HCT116 (cell line): ENCODE measurements at regions not wholly inside any gene's neighbourhood (a gene's known extent, or its start where the extent isn't known, plus 50 kb on each side); places are given as distances from the start of the nearest gene placed in this dataset.

Experiments
- CEBPB ChIP-seq: IDR thresholded peaks from 2 replicates; pipeline ENCODE4 v1.6.1; 2012; ENCODE audit warnings: low read depth
- CTCF ChIP-seq, 3 experiments: fragments of 200-600 bp in 1 of 3; sonication (generic) in 1 of 3; IDR thresholded peaks in 2 of 3; conservative IDR thresholded peaks in 1 of 3; 2 replicates each; pipeline ENCODE4 v1.5.1; 2012 to 2017; ENCODE audit warnings: low read depth in 2 of 3, low read length in 2 of 3, antibody characterized with exemption in 1 of 3, borderline replicate concordance in 1 of 3, control low read depth in 1 of 3, mild to moderate bottlenecking in 1 of 3, mixed read lengths in 1 of 3, mixed run types in 1 of 3, moderate library complexity in 1 of 3; ENCODE audit not compliant: insufficient read depth in 1 of 3
- EZH2 ChIP-seq: fragments of 200-600 bp; sonication (generic); IDR thresholded peaks from 2 replicates; pipeline ENCODE4 v1.6.1; 2017; ENCODE audit warnings: antibody characterized with exemption, mixed run types
- EZH2phosphoT487 ChIP-seq: fragments of 200-600 bp; IDR thresholded peaks from 2 replicates; pipeline ENCODE4 v1.6.1; 2018; ENCODE audit warnings: antibody characterized with exemption, borderline replicate concordance
- JUND ChIP-seq: IDR thresholded peaks from 2 replicates; pipeline ENCODE4 v1.6.1; 2012
- MAX ChIP-seq: IDR thresholded peaks from 2 replicates; pipeline ENCODE4 v1.6.1; 2012
- ZNF274 ChIP-seq: fragments of 200-500 bp; sonication (Bioruptor generic); IDR thresholded peaks from 2 replicates; pipeline ENCODE4 v1.6.1; 2014; ENCODE audit warnings: mild to moderate bottlenecking, low read depth, low read length, inconsistent platforms

DNA sequence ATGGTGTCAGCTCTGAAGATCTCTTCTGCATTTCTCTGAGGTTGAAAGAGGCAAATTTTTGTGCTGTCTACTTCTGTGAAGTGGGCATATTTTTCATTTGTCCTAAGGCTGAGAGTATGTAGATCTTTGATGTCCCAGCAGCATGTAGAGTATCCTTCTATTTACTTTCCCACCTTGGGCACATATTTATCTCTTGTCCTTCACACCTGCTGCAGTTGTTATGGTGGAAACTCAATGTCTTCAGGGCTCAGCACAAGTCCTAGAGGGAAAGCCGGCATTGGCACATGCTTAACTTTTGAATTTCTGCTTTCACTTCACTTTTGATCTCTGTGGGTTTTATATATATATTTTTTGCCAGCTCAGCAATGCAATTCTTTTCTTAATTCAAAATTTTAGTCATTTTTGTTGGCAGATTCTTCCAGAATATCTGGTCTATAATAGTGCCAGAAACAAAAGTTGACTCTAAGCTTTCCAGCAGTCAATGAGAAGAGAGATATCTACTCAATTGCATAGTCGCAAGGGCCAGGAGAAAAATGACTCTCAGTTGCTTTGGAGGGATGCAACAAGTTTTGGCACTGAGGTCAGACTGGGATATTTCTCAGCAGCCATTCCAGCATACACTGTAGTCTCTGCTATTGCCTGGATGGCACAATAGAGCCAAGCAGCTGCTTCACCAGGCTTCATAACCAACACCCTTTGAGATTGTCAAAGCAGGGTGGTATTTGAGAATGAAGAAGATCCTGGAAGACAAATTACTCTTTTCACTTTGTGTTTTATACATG lies 127.8 kb upstream of the FAT1 start:
- no peak for TF ChIP-seq CEBPB
- TF ChIP-seq MAX: no peak
- no peak for TF ChIP-seq ZNF274
- TF ChIP-seq EZH2phosphoT487: no peak
- TF ChIP-seq CTCF (IDR thresholded peaks at IDR 0.05 in 2 of 3, conservative IDR thresholded peaks at IDR 0.05 in 1 of 3; ENCODE audit: borderline replicate concordance in 1 of 3, insufficient read depth in 1 of 3, low read depth in 2 of 3, low read length in 2 of 3): no peak
- no peak for TF ChIP-seq JUND
- no peak for TF ChIP-seq EZH2
